GM19395 (cell line): ENCODE measurements at regions not wholly inside any gene's neighbourhood (a gene's known extent, or its start where the extent isn't known, plus 50 kb on each side); places are given as distances from the start of the nearest gene placed in this dataset.
"Not testable (repeated sequence)": the region's sequence is repeated elsewhere in the genome, so short reads cannot be mapped to it uniquely, and the experiment has no call there.

Source experiments
- ATAC-seq: cut with Tn5 transposase; IDR thresholded peaks from one replicate; pipeline ENCODE4 v1.9.1; 2021; ENCODE audit warnings: mild to moderate bottlenecking, moderate library complexity; ENCODE audit not compliant: unreplicated experiment

- ATAC-seq: no peak
Measured at GRCh38 chr3:86887876-86888275, 103.1 kb downstream of the VGLL3 start.

GRCh38 chr3:86880066-86880465 lies 110.9 kb downstream of the VGLL3 start:
- ATAC-seq: no peak

DNA sequence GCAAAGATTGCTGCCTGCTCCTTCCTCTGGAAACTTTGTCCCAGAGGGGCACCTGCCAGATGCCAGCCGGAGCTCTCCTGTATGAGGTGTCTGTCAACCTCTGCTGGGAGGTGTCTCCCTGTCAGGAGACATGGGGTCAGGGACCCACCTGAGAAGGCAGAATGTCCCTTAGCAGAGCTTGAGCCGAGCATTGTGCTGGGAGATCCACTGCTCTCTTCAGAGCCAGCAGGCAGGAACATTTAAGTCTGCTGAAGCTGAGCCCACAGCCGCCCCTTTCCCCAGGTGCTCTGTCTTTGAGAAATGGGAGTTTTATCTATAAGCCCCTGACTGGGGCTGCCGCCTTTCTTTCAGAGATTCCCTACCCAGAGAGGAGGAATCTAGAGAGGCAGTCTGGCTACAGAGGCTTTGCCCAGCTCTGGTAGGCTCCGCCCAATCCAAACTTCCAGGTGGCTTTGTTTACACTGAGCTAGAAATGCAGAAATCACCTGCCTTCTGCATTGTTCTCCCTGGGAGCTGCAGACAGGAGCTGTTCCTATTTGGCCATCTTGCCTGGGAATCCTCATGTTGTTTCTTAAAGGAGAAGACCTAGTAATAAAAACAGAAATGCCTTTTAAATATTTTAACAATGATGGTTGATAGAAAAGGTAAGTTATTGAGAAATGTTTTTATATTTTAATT lies 114.3 kb downstream of the VGLL3 start:
- not testable (repeated sequence) for ATAC-seq

DNA sequence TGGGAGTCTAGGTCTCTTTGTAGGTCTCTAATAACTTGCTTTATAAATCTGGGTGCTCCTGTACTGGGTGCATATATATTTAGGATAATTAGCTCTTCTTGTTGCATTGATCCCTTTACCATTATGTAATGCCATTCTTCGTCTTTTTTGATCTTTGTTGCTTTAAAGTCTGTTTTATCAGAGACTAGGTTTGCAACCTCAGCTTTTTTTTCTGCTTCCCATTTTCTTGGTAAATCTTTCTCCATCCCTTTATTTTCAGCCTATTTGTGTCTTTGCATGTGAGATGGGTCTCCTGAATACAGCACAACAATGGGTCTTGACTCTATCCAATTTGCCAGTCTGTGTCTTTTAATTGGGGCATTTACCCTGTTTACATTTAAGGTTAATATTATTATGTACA lies 116.2 kb downstream of the VGLL3 start:
- not testable (repeated sequence) for ATAC-seq

DNA sequence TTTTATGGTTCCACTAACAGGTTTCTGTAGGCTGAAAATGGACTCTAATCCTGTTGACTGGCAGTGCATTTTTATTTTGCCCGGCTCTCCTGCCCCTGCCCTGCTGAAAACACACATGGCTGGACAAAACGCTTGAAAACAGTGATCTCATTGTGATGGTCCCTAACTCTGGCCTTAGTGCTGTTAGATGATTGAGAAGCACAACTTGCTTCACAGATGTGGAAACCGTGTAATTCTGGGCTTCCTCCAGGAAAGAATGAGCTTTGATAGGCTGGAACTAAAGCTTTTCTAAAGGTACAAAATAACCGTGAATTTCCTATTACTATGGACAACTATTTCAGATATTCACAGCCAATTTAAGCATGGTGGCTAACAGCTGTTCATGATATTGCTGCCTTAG lies 121.4 kb downstream of the VGLL3 start:
- no peak for ATAC-seq

- ATAC-seq: no peak
Measured at GRCh38 chr3:86867982-86868381, 123.0 kb downstream of the VGLL3 start.

DNA sequence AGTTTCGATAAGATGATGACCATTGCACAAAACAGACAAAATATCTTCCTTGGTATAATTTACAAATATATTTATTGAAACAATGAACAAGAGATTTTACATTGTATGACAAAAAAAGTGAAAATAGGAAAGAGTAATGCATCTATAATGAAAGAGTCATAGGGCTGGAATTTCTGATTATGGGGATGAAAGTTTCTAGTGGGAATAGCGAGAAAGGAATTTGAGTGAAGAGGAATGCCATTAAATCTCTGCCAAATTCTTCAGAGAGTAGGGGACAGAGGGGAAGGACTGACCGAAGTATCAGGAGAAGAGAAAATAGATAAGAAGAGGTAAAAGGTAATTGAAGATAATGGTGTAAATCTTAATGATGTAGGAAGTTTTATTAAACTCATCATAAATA lies 125.4 kb downstream of the VGLL3 start:
- ATAC-seq: no peak

GRCh38 chr3:86856711-86857110 lies 134.2 kb downstream of the VGLL3 start:
- ATAC-seq: no peak

- no peak for ATAC-seq
Measured at GRCh38 chr3:86849991-86850390, 141.0 kb downstream of the VGLL3 start.

- ATAC-seq: no peak
Measured at GRCh38 chr3:86845726-86846125, 145.2 kb downstream of the VGLL3 start.

DNA sequence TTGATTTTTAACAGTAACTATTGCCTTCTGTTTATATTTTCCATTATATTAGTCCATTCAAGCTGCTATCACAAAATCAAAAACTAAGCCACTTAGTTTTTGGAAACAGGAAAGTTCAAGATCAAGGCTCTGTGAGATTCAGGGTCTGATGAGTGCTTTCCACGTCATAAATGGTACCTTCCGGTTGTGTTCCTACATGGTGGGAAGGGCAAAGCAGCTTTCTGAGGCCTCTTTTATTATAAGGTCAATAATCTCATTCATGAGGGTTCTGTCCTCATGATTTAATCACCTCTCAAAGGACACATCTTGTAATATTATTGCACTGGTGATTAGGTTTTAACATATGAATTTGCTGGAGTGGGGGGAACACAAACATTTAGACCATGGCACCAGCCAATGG lies 152.0 kb downstream of the VGLL3 start:
- ATAC-seq: no peak

DNA sequence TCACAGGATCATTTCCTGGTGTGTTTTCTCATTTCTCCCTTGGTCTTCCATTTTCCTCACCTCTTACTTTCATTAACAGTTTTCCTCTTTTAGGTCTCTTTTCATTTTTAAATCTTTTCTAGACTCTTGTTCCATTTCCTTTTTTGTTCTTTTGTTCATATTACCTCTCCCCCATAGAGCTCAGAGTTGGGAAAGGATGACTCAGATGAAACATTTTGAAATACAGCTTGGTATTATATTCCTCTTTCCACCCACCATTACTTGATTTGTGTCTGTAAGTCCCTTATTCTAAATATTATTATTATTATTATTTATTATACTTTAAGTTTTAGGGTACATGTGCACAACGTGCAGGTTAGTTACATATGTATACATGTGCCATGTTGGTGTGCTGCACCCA lies 153.1 kb downstream of the VGLL3 start:
- no peak for ATAC-seq

- no peak for ATAC-seq
Measured at GRCh38 chr3:86830566-86830965, 160.4 kb downstream of the VGLL3 start.

- ATAC-seq: no peak
Measured at GRCh38 chr3:86828751-86829150, 162.2 kb downstream of the VGLL3 start.

DNA sequence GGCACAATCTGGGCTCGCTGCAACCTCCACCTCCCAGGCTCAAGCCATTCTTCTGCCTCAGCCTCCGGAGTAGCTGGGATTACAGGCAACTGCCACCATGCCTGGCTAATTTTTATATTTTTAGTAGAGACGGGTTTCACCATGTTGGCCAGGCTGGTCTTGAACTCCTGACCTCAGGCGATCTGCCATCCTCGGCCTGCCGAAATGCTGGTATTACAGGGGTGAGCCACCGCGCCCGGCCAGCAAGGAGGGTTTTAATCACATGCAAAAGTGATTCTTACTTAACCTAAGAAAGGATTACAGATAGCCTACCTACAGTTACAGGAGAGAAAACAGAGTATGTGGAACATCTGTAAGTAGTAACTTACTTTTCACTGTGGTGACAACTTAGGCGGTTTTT lies 163.4 kb downstream of the VGLL3 start:
- ATAC-seq: not testable (repeated sequence)

GRCh38 chr3:86826292-86826691 lies 164.7 kb downstream of the VGLL3 start:
- no peak for ATAC-seq

- ATAC-seq: no peak
Measured at GRCh38 chr3:86815880-86816279, 175.1 kb downstream of the VGLL3 start.

- no peak for ATAC-seq
Measured at GRCh38 chr3:86814918-86815655, 175.9 kb downstream of the VGLL3 start.

DNA sequence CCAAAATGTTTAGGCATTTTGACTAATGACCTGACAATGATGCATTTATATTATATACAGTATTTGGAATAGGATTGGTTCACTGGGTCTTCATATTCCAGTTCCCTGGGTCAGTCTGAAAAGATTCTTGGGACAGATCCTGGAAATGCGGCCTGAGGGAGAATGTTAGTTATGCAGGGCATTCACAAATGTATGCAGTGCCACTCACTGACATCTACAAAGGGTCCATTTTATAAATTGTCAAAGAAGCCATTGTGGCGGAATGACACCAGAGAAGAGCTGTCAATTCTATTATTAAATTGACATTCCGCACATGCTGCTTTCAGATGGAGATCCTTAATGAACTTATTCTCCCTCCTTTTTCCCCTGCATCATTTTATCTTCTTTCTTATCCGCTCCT lies 176.6 kb downstream of the VGLL3 start:
- no peak for ATAC-seq

- ATAC-seq: no peak
Measured at GRCh38 chr3:86801921-86802320, 189.0 kb downstream of the VGLL3 start.

DNA sequence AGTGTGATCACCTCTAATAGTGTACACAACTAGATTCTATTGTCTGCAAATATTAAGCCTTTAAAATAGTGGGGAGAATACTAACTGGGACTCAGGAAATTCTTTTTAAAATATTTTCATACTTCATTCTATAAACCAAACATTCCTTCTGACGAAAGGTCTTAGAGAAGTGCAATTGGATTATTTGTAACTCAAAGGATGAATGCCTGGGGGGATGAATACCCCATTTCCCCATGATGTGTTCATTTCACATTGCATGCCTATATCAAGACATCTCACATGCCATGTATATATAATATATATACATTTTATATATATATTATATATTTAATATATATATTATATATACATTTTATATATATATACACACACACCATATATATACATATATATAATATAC lies 189.9 kb downstream of the VGLL3 start:
- no peak for ATAC-seq

- no peak for ATAC-seq
Measured at GRCh38 chr3:86800116-86800515, 190.8 kb downstream of the VGLL3 start.

- no peak for ATAC-seq
Measured at GRCh38 chr3:86797946-86798345, 193.0 kb downstream of the VGLL3 start.
